ENCODE measurements at regions not wholly inside any gene's neighbourhood (a gene's known extent, or its start where the extent isn't known, plus 50 kb on each side); places are given as distances from the start of the nearest gene placed in this dataset.

DNA sequence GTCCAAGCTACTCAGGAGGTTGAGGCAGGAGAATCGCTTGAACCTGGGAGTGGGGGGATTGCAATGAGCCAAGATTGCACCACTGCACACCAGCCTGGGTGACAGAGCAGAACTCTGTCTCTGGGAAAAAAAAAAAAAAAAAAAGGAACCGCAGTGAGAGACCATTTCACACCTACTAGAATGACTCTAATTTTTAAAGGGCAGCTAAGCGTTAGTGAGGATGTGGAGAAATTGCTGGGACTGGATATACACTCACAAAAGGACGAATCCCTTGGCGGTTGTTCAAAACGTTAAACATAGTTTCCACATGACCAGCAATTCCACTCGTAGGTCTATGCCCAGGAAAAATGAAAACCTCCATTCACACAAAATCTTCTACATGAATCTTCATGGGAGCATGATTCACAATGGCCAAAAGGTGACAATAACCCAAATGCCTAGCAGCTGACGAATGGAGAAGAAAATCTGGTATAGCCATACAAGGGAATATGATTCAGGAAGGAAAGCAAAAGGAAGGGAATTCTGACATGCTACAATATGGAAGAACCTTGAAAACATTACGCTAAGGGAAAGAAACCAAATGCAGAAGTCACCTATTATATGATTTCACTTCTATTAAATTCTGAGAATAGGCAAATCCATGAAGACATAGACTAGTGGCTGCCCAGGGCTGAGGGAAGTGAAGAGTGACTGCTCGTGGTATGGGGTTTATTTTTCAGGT, 127.0 kb downstream of the CHSY1 start:
- Mint-ChIP-seq H3K9me3 (peaks cover 0 to 12% (median 1%) of the 10 kb centered on the region in 7 donors), H3K36me3 (peaks cover under 1 to 4% of the 10 kb centered on the region in 2 donors), H3K27ac (peak overlapping the region; percentile 56 to 86 (median 73)), H3K27me3 (no peaks in the 10 kb centered on the region), H3K4me1 (peaks cover 59 to 77% (median 77%) of the 10 kb centered on the region in 3 donors), H3K4me3 (peak overlapping the region; percentile 31 to 78 (median 50))
- DNase-seq (peak; percentile 55), ATAC-seq (ENCODE audit: low read depth in 2 of 2) (peak; percentile 53 to 60)

DNA sequence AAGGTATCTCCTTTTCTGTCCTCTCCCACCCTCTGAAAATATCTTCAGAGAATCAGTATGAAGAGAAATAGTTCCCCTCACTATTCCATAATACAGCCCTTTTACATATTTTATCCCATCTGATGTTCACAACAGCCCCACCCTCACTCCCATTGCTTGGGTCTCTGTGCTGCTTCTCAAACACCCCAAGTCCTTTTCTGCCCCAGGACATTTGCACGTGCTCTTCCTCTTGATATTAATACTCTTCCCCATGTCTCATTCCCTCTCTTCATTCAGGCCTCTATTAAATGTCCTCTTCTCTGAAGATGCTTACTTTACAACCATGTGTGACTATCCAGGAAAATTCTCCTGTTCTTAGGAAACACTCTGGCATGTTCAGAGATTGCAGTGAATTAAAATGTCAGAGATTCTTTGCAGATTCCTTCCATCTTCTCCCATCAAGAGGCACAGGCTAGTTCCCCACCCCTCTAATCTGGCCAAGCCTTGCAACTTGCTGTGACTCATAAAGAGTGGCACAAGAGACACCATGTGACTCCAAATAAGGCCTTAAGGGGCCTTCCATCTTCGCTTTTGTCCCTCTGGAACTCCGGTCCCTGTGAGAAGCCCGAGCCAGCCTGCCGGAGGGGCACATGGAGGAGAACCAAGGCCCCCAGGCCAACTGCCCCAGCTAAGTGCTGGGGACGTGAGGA, 128.5 kb downstream of the CHSY1 start:
- peak overlapping the region in 3 of 6 donors; percentile 41 to 73 (median 45) for H3K27ac Mint-ChIP-seq
- H3K36me3 Mint-ChIP-seq: peaks cover 0 to 4% of the 10 kb centered on the region in 2 donors
- no peak for DNase-seq
- H3K27me3 Mint-ChIP-seq: peaks cover 0 to 4% (median 0%) of the 10 kb centered on the region in 3 donors
- H3K4me3 Mint-ChIP-seq: peak overlapping the region in 3 of 8 donors; percentile 14 to 88 (median 69)
- H3K9me3 Mint-ChIP-seq: peaks cover 0 to 8% (median 0%) of the 10 kb centered on the region in 7 donors
- H3K4me1 Mint-ChIP-seq: peaks cover 51 to 62% (median 61%) of the 10 kb centered on the region in 3 donors
- no peak for ATAC-seq (ENCODE audit: low read depth in 2 of 2)

- ATAC-seq (ENCODE audit: low read depth in 2 of 2) (no peak), DNase-seq (no peak)
- peak overlapping the region in 3 of 6 donors; percentile 10 to 73 (median 62) for H3K27ac Mint-ChIP-seq
- H3K4me1 Mint-ChIP-seq: peaks cover 45 to 56% (median 56%) of the 10 kb centered on the region in 3 donors
- H3K9me3 Mint-ChIP-seq: peaks cover 0 to 3% (median 0%) of the 10 kb centered on the region in 7 donors
- H3K36me3 Mint-ChIP-seq: peaks cover 0 to 3% of the 10 kb centered on the region in 2 donors
- H3K4me3 Mint-ChIP-seq: peak overlapping the region in 6 of 8 donors; percentile 10 to 88 (median 76)
- H3K27me3 Mint-ChIP-seq: peaks cover 0 to 4% (median 0%) of the 10 kb centered on the region in 3 donors
These were observed 129.0 kb downstream of the CHSY1 start for GRCh38 chr15:101122806-101123205.

GRCh38 chr15:101122266-101122665, 129.6 kb downstream of the CHSY1 start:
- Mint-ChIP-seq H3K36me3 (no peaks in the 10 kb centered on the region), H3K27me3 (peaks cover 0 to 4% (median 0%) of the 10 kb centered on the region in 3 donors), H3K4me3 (peak overlapping the region; percentile 69 to 88 (median 79)), H3K4me1 (peaks cover 40 to 51% (median 50%) of the 10 kb centered on the region in 3 donors), H3K27ac (peak overlapping the region in 4 of 6 donors; percentile 50 to 92 (median 80)), H3K9me3 (no peaks in the 10 kb centered on the region)
- no peak for DNase-seq
- ATAC-seq (ENCODE audit: low read depth in 2 of 2): no peak

- no peaks in the 10 kb centered on the region for H3K9me3 Mint-ChIP-seq
- peaks cover 0 to 4% (median 0%) of the 10 kb centered on the region in 3 donors for H3K27me3 Mint-ChIP-seq
- DNase-seq (peak; percentile 54), ATAC-seq (ENCODE audit: low read depth in 2 of 2) (peak; percentile 74 to 80)
- H3K36me3 Mint-ChIP-seq: no peaks in the 10 kb centered on the region
- H3K4me1 Mint-ChIP-seq: peaks cover 33 to 47% (median 44%) of the 10 kb centered on the region in 3 donors
- peak overlapping the region in 5 of 6 donors; percentile 10 to 92 (median 69) for H3K27ac Mint-ChIP-seq
- H3K4me3 Mint-ChIP-seq: peak overlapping the region; percentile 69 to 88 (median 79)
These were observed 130.2 kb downstream of the CHSY1 start for GRCh38 chr15:101121511-101122090.

GRCh38 chr15:101120987-101121386, 130.9 kb downstream of the CHSY1 start:
- H3K27ac Mint-ChIP-seq: no peak overlapping the region
- H3K27me3 Mint-ChIP-seq: peaks cover 0 to 9% (median 0%) of the 10 kb centered on the region in 3 donors
- H3K9me3 Mint-ChIP-seq: no peaks in the 10 kb centered on the region
- no peak for DNase-seq
- no peak for ATAC-seq (ENCODE audit: low read depth in 2 of 2)
- peaks cover 32 to 46% (median 43%) of the 10 kb centered on the region in 3 donors for H3K4me1 Mint-ChIP-seq
- no peaks in the 10 kb centered on the region for H3K36me3 Mint-ChIP-seq
- peak overlapping the region in 5 of 8 donors; percentile 16 to 88 (median 29) for H3K4me3 Mint-ChIP-seq

GRCh38 chr15:101120473-101120872, 131.4 kb downstream of the CHSY1 start:
- no peaks in the 10 kb centered on the region for H3K36me3 Mint-ChIP-seq
- ATAC-seq (ENCODE audit: low read depth in 2 of 2): no peak

More at GRCh38 chr15:101120473-101120872, 131.4 kb downstream of the CHSY1 start:
- Mint-ChIP-seq H3K27me3 (peaks cover 0 to 15% (median 0%) of the 10 kb centered on the region in 3 donors), H3K4me3 (peak overlapping the region in 2 of 8 donors; percentile 15 to 16), H3K9me3 (no peaks in the 10 kb centered on the region), H3K27ac (no peak overlapping the region), H3K4me1 (peaks cover 31 to 47% (median 44%) of the 10 kb centered on the region in 3 donors)
- DNase-seq: no peak
